Muscle of leg (tissue), 3 donors: ENCODE measurements at regions not wholly inside any gene's neighbourhood (a gene's known extent, or its start where the extent isn't known, plus 50 kb on each side); places are given as distances from the start of the nearest gene placed in this dataset.

Experiments
- DNase-seq: peaks from one replicate; pipeline ENCODE4 v3.0.0; 2013
- H3K27ac ChIP-seq: one replicate; pipeline ENCODE4 v1.5.1; 2013; ENCODE audit warnings: mild to moderate bottlenecking, low read length, control low read depth
- H3K27me3 ChIP-seq: one replicate; pipeline ENCODE4 v1.6.1; 2013; ENCODE audit warnings: low read length; ENCODE audit not compliant: control insufficient read depth, insufficient read depth
- H3K36me3 ChIP-seq: one replicate; pipeline ENCODE4 v1.6.1; 2013; ENCODE audit warnings: low read length; ENCODE audit not compliant: control insufficient read depth, insufficient read depth
- H3K4me1 ChIP-seq: one replicate; pipeline ENCODE4 v1.6.1; 2013; ENCODE audit warnings: low read length; ENCODE audit not compliant: control insufficient read depth, insufficient read depth
- H3K4me3 ChIP-seq: one replicate; pipeline ENCODE4 v1.5.1; 2013; ENCODE audit warnings: low read length, control low read depth
- H3K9me3 ChIP-seq: replicated peaks from 2 replicates; pipeline ENCODE4 v1.6.1; 2013; ENCODE audit warnings: low read depth, low read length; ENCODE audit not compliant: control insufficient read depth
- WGBS: methylation state at CpG from one replicate; pipeline ENCODE4 v1.1.5; 2013; ENCODE audit warnings: missing lambda C conversion rate; ENCODE audit not compliant: insufficient coverage; 5-methylcytosine and 5-hydroxymethylcytosine counted together

DNA sequence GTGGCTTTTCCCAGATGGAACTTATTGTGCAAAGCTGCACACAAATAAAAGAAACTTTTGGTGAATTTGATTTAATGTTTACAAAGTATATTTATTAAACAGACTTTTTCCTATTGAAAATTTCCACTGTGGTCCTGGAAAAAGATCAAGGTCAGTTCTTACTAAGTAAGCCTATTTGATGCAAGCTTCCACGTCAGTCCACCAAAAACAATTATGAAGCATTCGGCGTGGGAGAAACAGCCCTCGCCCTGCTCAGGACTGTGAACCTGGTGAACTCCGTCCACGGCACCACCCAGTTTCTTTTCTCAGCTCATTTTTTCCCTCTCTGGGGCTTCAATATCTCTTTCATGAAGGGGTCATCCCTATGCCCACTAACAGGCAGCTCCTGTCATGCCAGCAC, 149.8 kb downstream of the EFNB2 start:
- Histone ChIP-seq H3K36me3 (no peaks in the 10 kb centered on the region), H3K4me1 (peaks cover 2% of the 10 kb centered on the region), H3K9me3 (no peaks in the 10 kb centered on the region), H3K4me3 (no peak overlapping the region), H3K27me3 (no peaks in the 10 kb centered on the region), H3K27ac (no peak overlapping the region)
- 44% methylated on average over 6 of the region's 6 CpGs for WGBS
- peak; percentile 62 for DNase-seq

DNA sequence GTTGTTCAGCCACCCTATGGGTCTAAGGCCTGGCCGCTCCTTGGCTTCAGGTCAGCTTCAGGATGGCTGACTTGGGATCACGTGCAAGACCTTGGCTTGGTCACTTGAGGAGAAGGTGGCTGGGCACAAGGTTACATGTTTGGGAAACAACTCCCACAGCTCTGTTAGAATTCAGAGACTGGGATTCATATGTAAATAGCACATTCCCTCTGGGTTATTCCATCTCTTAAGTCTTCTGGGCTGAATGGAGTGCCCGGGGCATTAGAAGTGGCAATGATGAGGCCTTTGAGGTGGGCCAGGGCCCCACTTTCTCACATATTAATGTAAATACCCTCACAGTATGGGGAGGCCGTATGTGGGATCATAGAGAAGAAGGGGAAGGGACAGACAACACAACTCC, 150.9 kb downstream of the EFNB2 start:
- Histone ChIP-seq H3K4me1 (no peaks in the 10 kb centered on the region), H3K27ac (no peak overlapping the region), H3K4me3 (no peak overlapping the region), H3K27me3 (no peaks in the 10 kb centered on the region), H3K9me3 (no peaks in the 10 kb centered on the region), H3K36me3 (no peaks in the 10 kb centered on the region)
- WGBS, result 100% methylated on average over 1 of the region's 4 CpGs
- no peak for DNase-seq

- Histone ChIP-seq H3K27ac (no peak overlapping the region), H3K9me3 (no peaks in the 10 kb centered on the region), H3K27me3 (no peaks in the 10 kb centered on the region), H3K36me3 (no peaks in the 10 kb centered on the region), H3K4me1 (no peaks in the 10 kb centered on the region), H3K4me3 (no peak overlapping the region)
- DNase-seq, result no peak
- WGBS, result no CpG with 5 or more reads among the region's 1 CpG
Observed at GRCh38 chr13:106383791-106384190, 151.7 kb downstream of the EFNB2 start.

GRCh38 chr13:106382534-106382933, 152.9 kb downstream of the EFNB2 start:
- Histone ChIP-seq H3K36me3 (no peaks in the 10 kb centered on the region), H3K4me3 (no peak overlapping the region), H3K9me3 (no peaks in the 10 kb centered on the region), H3K27me3 (no peaks in the 10 kb centered on the region), H3K4me1 (no peaks in the 10 kb centered on the region), H3K27ac (no peak overlapping the region)
- no peak for DNase-seq
- WGBS, result 86% methylated on average over 1 of the region's 5 CpGs

DNA sequence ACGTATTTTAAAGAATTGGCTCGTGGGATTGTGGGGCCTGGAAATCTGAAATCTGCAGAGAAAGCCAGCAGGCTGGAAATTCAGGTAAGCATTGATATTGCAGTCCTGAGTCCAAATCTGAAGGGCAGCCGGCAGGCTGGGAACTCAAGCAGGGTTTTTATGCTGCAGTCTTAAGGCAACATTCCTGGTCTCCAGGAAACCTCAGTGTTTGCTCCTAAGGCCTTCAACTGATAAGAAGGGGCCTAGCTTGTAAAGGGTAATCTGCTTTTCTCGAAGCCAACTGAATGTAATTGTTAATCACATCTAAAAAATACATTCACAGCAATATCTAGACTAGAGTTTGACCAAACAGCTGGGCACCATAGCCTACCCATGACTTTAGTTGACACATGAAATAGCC, 154.4 kb downstream of the EFNB2 start:
- Histone ChIP-seq H3K4me1 (no peaks in the 10 kb centered on the region), H3K4me3 (no peak overlapping the region), H3K27me3 (no peaks in the 10 kb centered on the region), H3K27ac (no peak overlapping the region), H3K36me3 (no peaks in the 10 kb centered on the region), H3K9me3 (no peaks in the 10 kb centered on the region)
- no peak for DNase-seq
- WGBS, result 83% methylated on average over 3 of the region's 4 CpGs

GRCh38 chr13:106377931-106378662, 157.4 kb downstream of the EFNB2 start:
- no peaks in the 10 kb centered on the region for H3K36me3 ChIP-seq
- no peak for DNase-seq
- no peak overlapping the region for H3K27ac ChIP-seq
- H3K4me3 ChIP-seq, result no peak overlapping the region
- no peaks in the 10 kb centered on the region for H3K27me3 ChIP-seq
- peaks cover 9% of the 10 kb centered on the region for H3K4me1 ChIP-seq
- 56% methylated on average over 4 of the region's 7 CpGs for WGBS
- no peaks in the 10 kb centered on the region for H3K9me3 ChIP-seq

DNA sequence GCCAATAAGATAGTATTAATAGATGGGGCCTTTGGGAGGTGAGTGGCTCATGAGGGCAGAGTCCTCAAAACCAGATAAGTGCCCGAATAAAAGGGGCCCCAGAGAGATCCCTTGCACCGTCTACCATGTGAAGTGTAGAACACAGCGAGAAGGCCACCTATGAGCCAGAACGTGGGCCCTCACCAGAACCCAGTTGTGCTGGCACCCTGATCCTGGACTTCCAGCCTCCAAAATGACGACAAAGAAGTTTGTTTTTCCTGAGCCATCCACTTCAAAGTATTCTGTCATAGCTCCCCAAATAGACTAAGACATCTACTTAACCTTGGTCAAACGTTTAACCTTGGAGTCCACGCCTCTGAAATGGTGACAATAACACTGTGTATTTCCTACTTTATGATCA, 158.1 kb downstream of the EFNB2 start:
- H3K9me3 ChIP-seq, result no peaks in the 10 kb centered on the region
- DNase-seq, result no peak
- no peaks in the 10 kb centered on the region for H3K27me3 ChIP-seq
- H3K4me1 ChIP-seq, result peaks cover 9% of the 10 kb centered on the region
- H3K4me3 ChIP-seq, result no peak overlapping the region
- no peak overlapping the region for H3K27ac ChIP-seq
- H3K36me3 ChIP-seq, result no peaks in the 10 kb centered on the region
- WGBS, result 91% methylated on average over 5 of the region's 7 CpGs

DNA sequence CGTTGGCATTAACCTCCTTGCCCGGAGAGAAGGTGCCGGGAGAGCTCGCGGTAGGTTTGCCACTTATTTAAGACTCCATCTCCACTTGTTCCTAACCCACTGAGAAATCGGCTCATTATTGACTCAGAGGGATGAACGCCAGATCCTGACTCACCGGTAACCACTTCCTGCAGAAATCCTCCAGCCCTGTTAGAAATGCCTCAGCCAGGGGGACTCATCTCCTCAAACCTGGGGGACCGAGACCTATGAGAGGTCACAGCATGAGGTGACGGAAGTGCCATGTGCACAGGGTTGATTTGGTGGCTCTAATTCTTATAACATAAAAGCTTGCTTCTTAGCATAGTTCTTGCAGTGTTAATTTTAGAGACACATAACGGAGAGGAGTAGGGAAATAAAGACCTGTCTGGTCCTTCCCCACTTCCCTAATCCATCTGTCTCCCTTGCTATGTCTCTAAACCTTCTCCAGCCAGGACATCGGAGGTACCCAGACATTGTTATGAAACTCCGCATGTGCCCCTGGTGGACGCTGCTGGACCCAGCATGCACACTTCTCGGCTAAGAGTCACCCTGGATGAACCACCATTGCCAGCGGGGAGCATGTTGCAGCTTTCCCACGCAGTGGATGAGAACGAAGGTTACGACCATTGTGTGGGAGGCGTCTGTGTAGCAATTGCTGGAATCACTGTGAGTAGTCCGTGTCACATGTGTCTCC, 158.9 kb downstream of the EFNB2 start:
- DNase-seq, result no peak

GRCh38 chr13:106375085-106375484, 160.4 kb downstream of the EFNB2 start:
- no peak for DNase-seq
- peaks cover 9% of the 10 kb centered on the region for H3K4me1 ChIP-seq
- no peaks in the 10 kb centered on the region for H3K27me3 ChIP-seq
- H3K9me3 ChIP-seq, result no peaks in the 10 kb centered on the region
- WGBS, result 93% methylated on average over 20 of the region's 20 CpGs
- no peak overlapping the region for H3K27ac ChIP-seq
- no peaks in the 10 kb centered on the region for H3K36me3 ChIP-seq
- no peak overlapping the region for H3K4me3 ChIP-seq

More for the DNA sequence above, 158.9 kb downstream of the EFNB2 start:
- Histone ChIP-seq H3K9me3 (no peaks in the 10 kb centered on the region), H3K4me3 (no peak overlapping the region), H3K4me1 (peaks cover 9% of the 10 kb centered on the region), H3K27ac (no peak overlapping the region), H3K27me3 (no peaks in the 10 kb centered on the region), H3K36me3 (no peaks in the 10 kb centered on the region)
- 93% methylated on average over 9 of the region's 21 CpGs for WGBS

DNA sequence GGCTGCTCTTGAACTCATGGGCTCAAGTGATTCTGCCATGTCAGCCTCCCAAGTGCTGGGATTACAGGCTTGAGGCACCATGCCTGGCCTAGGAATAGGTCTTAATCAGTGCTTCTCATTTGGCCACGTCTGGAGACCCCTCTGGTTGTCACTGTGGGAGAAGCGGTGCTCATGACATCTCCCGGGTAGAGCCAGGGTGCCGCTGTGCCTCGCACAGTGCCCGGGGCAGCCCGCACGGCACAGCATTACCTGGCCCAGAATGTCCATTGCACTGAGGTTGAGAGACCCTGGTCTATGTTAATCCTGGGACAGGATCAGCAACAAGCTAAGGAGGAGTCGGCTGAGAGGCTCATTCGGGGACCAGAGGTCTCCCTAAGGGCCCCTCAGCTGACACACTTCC, 160.8 kb downstream of the EFNB2 start:
- no peaks in the 10 kb centered on the region for H3K9me3 ChIP-seq
- WGBS, result 95% methylated on average over 8 of the region's 10 CpGs
- no peak overlapping the region for H3K4me3 ChIP-seq

More for the DNA sequence above, 160.8 kb downstream of the EFNB2 start:
- DNase-seq, result no peak
- Histone ChIP-seq H3K36me3 (no peaks in the 10 kb centered on the region), H3K27me3 (no peaks in the 10 kb centered on the region), H3K4me1 (peaks cover 9% of the 10 kb centered on the region), H3K27ac (no peak overlapping the region)
